Omental fat pad (tissue), 3 donors: ENCODE measurements at regions not wholly inside any gene's neighbourhood (a gene's known extent, or its start where the extent isn't known, plus 50 kb on each side); places are given as distances from the start of the nearest gene placed in this dataset.

Source experiments
- ATAC-seq: fragments of 150-250 bp; one replicate; pipeline ENCODE4 v1.9.1; 2016; ENCODE audit warnings: mild to moderate bottlenecking, moderate library complexity; ENCODE audit not compliant: low FRiP score
- DNase-seq: peaks from one replicate; pipeline ENCODE4 v3.0.0-alpha.2; 2019; ENCODE audit warnings: low spot score
- CTCF ChIP-seq, 3 donors: fragments of 450-650 bp; IDR thresholded peaks; one replicate each; pipeline ENCODE4 v1.5.1; 2016 to 2017; ENCODE audit warnings: antibody characterized with exemption in 3 of 3, mild to moderate bottlenecking in 3 of 3, moderate library complexity in 2 of 3

- no peak for TF ChIP-seq CTCF (IDR thresholded peaks at IDR 0.05)
- ATAC-seq, result no peak
- DNase-seq, result no peak
These were observed 376.8 kb upstream of the ID2 start for GRCh38 chr2:8304821-8305766.

GRCh38 chr2:8306530-8307351 is 375.1 kb upstream of the ID2 start:
- no peak for TF ChIP-seq CTCF (IDR thresholded peaks at IDR 0.05)
- ATAC-seq, result peak; percentile 63
- no peak for DNase-seq

- DNase-seq, result peak; percentile 37
- peak; percentile 73 for ATAC-seq
These were observed 374.2 kb upstream of the ID2 start for GRCh38 chr2:8307606-8308180.

GRCh38 chr2:8309131-8309530 is 372.7 kb upstream of the ID2 start:
- TF ChIP-seq CTCF (IDR thresholded peaks at IDR 0.05), result no peak
- no peak for ATAC-seq
- DNase-seq, result no peak

More at GRCh38 chr2:8307606-8308180, 374.2 kb upstream of the ID2 start:
- TF ChIP-seq CTCF (IDR thresholded peaks at IDR 0.05), result no peak

GRCh38 chr2:8310557-8311455 is 371.1 kb upstream of the ID2 start:
- no peak for DNase-seq
- no peak for TF ChIP-seq CTCF (IDR thresholded peaks at IDR 0.05)
- ATAC-seq, result no peak

GRCh38 chr2:8312221-8312620 is 369.6 kb upstream of the ID2 start:
- DNase-seq (no peak), ATAC-seq (no peak)
- TF ChIP-seq CTCF (IDR thresholded peaks at IDR 0.05), result no peak
